IMR-90 (cell line): ENCODE measurements at regions not wholly inside any gene's neighbourhood (a gene's known extent, or its start where the extent isn't known, plus 50 kb on each side); places are given as distances from the start of the nearest gene placed in this dataset.

ENCODE experiments used
- ATAC-seq: fragments of 200-7000 bp; cut with Tn5 transposase; 2 replicates; pipeline ENCODE4 v1.9.1; 2020; ENCODE audit warnings: low read depth, mild to moderate bottlenecking, moderate library complexity
- BruUV-seq: library from RNA; stranded (reverse); fragments of 400-500 nt; replicated peaks from 2 replicates; lab custom pipeline; 2021; lab: Mats Ljungman, UMichigan
- CTCF ChIA-PET: fragments of 300-600 bp; formaldehyde crosslinking; extraction: SDS; loops from one replicate; lab custom pipeline; 2021; ENCODE audit warnings: antibody characterized with exemption; lab: Yijun Ruan, JAX
- POLR2A ChIA-PET: fragments of 300-600 bp; sonication (Branson Sonifier 250); formaldehyde crosslinking; loops from one replicate; lab custom pipeline; 2022; ENCODE audit warnings: antibody characterized with exemption; ENCODE audit not compliant: unreplicated experiment; lab: Charles Lee
- DNase-seq: peaks from one replicate; pipeline ENCODE4 v3.0.0; 2013
- H2AFZ ChIP-seq: replicated peaks from 2 replicates; pipeline ENCODE3; 2013; ENCODE audit warnings: low read length, mild to moderate bottlenecking; ENCODE audit not compliant: poor library complexity
- H2AK5ac ChIP-seq: 2 replicates; pipeline ENCODE4 v1.6.1; 2013; ENCODE audit warnings: low read depth, low read length, inconsistent platforms
- H2AK9ac ChIP-seq: replicated peaks from 2 replicates; pipeline ENCODE3; 2013; ENCODE audit warnings: mild to moderate bottlenecking, low read depth, low read length, moderate library complexity; ENCODE audit not compliant: poor library complexity
- H2BK120ac ChIP-seq: 2 replicates; pipeline ENCODE4 v1.6.1; 2013; ENCODE audit warnings: low read depth, low read length, inconsistent platforms
- H2BK15ac ChIP-seq: 3 replicates; pipeline ENCODE4 v1.6.1; 2013; ENCODE audit warnings: low read depth, low read length, inconsistent platforms
- H2BK20ac ChIP-seq: 2 replicates; pipeline ENCODE4 v1.6.1; 2013; ENCODE audit warnings: low read depth, mild to moderate bottlenecking, inconsistent platforms, low read length, moderate library complexity
- H2BK5ac ChIP-seq: 2 replicates; pipeline ENCODE4 v1.6.1; 2013; ENCODE audit warnings: mild to moderate bottlenecking, low read depth, low read length, inconsistent platforms; ENCODE audit not compliant: poor library complexity, severe bottlenecking
- H3K14ac ChIP-seq: replicated peaks from 2 replicates; pipeline ENCODE4 v1.6.1; 2013; ENCODE audit warnings: low read depth, low read length, inconsistent platforms
- H3K18ac ChIP-seq: 2 replicates; pipeline ENCODE4 v1.6.1; 2013; ENCODE audit warnings: low read depth, low read length, control low read depth
- H3K23ac ChIP-seq: 2 replicates; pipeline ENCODE4 v1.6.1; 2013; ENCODE audit warnings: low read depth, low read length, inconsistent platforms
- H3K27ac ChIP-seq: 2 replicates; pipeline ENCODE4 v1.5.1; 2013; ENCODE audit warnings: mild to moderate bottlenecking, control low read depth, low read length; ENCODE audit not compliant: insufficient read depth
- H3K27me3 ChIP-seq: 2 replicates; pipeline ENCODE4 v1.6.1; 2013; ENCODE audit warnings: low read length; ENCODE audit not compliant: control insufficient read depth, insufficient read depth
- H3K36me3 ChIP-seq: 2 replicates; pipeline ENCODE4 v1.6.1; 2013; ENCODE audit warnings: low read length, mixed read lengths; ENCODE audit not compliant: control insufficient read depth, insufficient read depth
- H3K4ac ChIP-seq: 2 replicates; pipeline ENCODE4 v1.6.1; 2013; ENCODE audit warnings: low read depth, low read length, inconsistent platforms
- H3K4me1 ChIP-seq: 2 replicates; pipeline ENCODE4 v1.6.1; 2013; ENCODE audit warnings: low read length, mixed read lengths; ENCODE audit not compliant: control insufficient read depth, insufficient read depth
- H3K4me2 ChIP-seq: 2 replicates; pipeline ENCODE4 v1.6.1; 2013; ENCODE audit warnings: low read depth, mild to moderate bottlenecking, control low read depth, low read length, moderate library complexity
- H3K4me3 ChIP-seq: 2 replicates; pipeline ENCODE4 v1.5.1; 2013; ENCODE audit warnings: low read depth, mild to moderate bottlenecking, control low read depth, low read length, moderate library complexity; ENCODE audit not compliant: insufficient read depth
- H3K56ac ChIP-seq: 2 replicates; pipeline ENCODE4 v1.6.1; 2013; ENCODE audit warnings: low read length, inconsistent platforms; ENCODE audit not compliant: insufficient read depth; ENCODE audit errors: extremely low read depth
- H3K79me1 ChIP-seq, 2 experiments: 2 replicates each; pipeline ENCODE4 v1.6.1; 2013; ENCODE audit warnings: low read length in 2 of 2, inconsistent platforms in 1 of 2, low read depth in 1 of 2
- H3K9ac ChIP-seq: 2 replicates; pipeline ENCODE4 v1.6.1; 2013; ENCODE audit warnings: low read depth, low read length, control low read depth
- H3K9me1 ChIP-seq: 2 replicates; pipeline ENCODE4 v1.6.1; 2013; ENCODE audit warnings: low read length, inconsistent platforms; ENCODE audit not compliant: insufficient read depth
- H3K9me3 ChIP-seq: 2 replicates; pipeline ENCODE4 v1.6.1; 2013; ENCODE audit warnings: low read length; ENCODE audit not compliant: control insufficient read depth, insufficient read depth
- H4K20me1 ChIP-seq: 2 replicates; pipeline ENCODE4 v1.6.1; 2013; ENCODE audit warnings: low read length, inconsistent platforms; ENCODE audit not compliant: insufficient read depth
- H4K5ac ChIP-seq: 2 replicates; pipeline ENCODE4 v1.6.1; 2013; ENCODE audit warnings: mild to moderate bottlenecking, low read depth, low read length, control low read depth
- H4K8ac ChIP-seq, 2 experiments: 2 replicates each; pipeline ENCODE4 v1.6.1; 2013; ENCODE audit warnings: low read depth in 2 of 2, low read length in 2 of 2, control low read depth in 1 of 2, inconsistent platforms in 1 of 2
- H4K91ac ChIP-seq: 2 replicates; pipeline ENCODE4 v1.6.1; 2013; ENCODE audit warnings: low read depth, low read length, inconsistent platforms; ENCODE audit not compliant: insufficient read depth
- CEBPB ChIP-seq: IDR thresholded peaks from 2 replicates; pipeline ENCODE4 v1.6.1; 2012; ENCODE audit warnings: low read depth, low read length, improper control_type of control experiment
- CHD1 ChIP-seq: IDR thresholded peaks from 2 replicates; pipeline ENCODE4 v1.6.1; 2012; ENCODE audit warnings: low read depth, low read length, improper control_type of control experiment
- CTCF ChIP-seq: conservative IDR thresholded peaks from 2 replicates; pipeline ENCODE4 v1.5.1; 2012; ENCODE audit warnings: mild to moderate bottlenecking, low read depth, low read length, improper control_type of control experiment
- FOS ChIP-seq: fragments of 150-350 bp; IDR thresholded peaks from 2 replicates; pipeline ENCODE4 v1.6.1; 2016; ENCODE audit warnings: low read depth, low read length
- MAFK ChIP-seq: IDR thresholded peaks from 2 replicates; pipeline ENCODE4 v1.6.1; 2012; ENCODE audit warnings: low read depth, low read length, improper control_type of control experiment
- MAZ ChIP-seq: IDR thresholded peaks from 2 replicates; pipeline ENCODE4 v1.6.1; 2012; ENCODE audit warnings: low read depth, mild to moderate bottlenecking, low read length, improper control_type of control experiment, moderate library complexity, borderline replicate concordance
- MXI1 ChIP-seq: IDR thresholded peaks from 2 replicates; pipeline ENCODE4 v1.6.1; 2012; ENCODE audit warnings: low read depth, mild to moderate bottlenecking, low read length, moderate library complexity, borderline replicate concordance
- RAD21 ChIP-seq: IDR thresholded peaks from 2 replicates; pipeline ENCODE4 v1.6.1; 2012; ENCODE audit warnings: low read length, improper control_type of control experiment
- RFX5 ChIP-seq: IDR thresholded peaks from 2 replicates; pipeline ENCODE4 v1.8.0; 2012; ENCODE audit warnings: low read depth, mild to moderate bottlenecking, low read length, moderate library complexity
- WGBS, 2 experiments: methylation state at CpG; one replicate each; pipeline versions ENCODE4 v1.1.5 to v1.1.7; 2013; ENCODE audit warnings: missing lambda C conversion rate in 2 of 2; ENCODE audit not compliant: insufficient read length in 1 of 2; ENCODE audit errors: extremely low coverage in 2 of 2; 5-methylcytosine and 5-hydroxymethylcytosine counted together
- dilution Hi-C: fragments of 300-500 bp; cut with HindIII; formaldehyde crosslinking; loops from one replicate; pipeline ENCODE4 v1.14.3; 2018; ENCODE audit warnings: low sequenced_read_pairs; ENCODE audit not compliant: unreplicated experiment
- in situ Hi-C: fragments of 300-500 bp; cut with MboI; formaldehyde crosslinking; loops from 3 replicates; pipeline ENCODE4 v1.14.3; 2019; ENCODE audit warnings: low sequenced_read_pairs, inconsistent platforms, mixed read lengths
- intact Hi-C: fragments of 100-400 bp; cut with micrococcal nuclease; formaldehyde crosslinking; loops from 2 replicates; pipeline ENCODE4 v1.10.0; 2022

DNA sequence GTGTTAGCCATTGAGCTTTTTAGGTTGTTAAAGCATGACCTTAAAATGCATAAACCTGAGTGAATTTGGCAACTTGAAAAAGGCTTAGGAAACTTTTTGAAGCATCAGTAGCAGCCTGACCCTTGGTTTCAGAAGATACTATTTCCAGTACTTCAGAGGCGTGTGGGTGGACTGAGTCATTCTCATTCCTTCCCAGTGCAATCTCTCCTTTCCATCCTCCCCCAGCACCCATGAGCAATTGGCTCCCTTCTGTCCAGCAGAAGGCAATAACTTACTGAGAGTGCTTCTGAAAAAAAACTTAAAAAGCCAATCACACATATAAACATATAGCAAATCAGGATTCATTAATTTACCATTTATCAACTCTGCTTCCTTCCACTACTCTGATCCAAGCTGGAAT lies 299.3 kb upstream of the STXBP6 start:
- no peak overlapping the region for H3K4ac ChIP-seq
- no peak overlapping the region for H3K9ac ChIP-seq
- H3K9me3 ChIP-seq: peaks cover 8% of the 10 kb centered on the region
- no TSS peak for BruUV-seq
- no peak overlapping the region for H3K18ac ChIP-seq
- TF ChIP-seq RFX5: no peak
- TF ChIP-seq MXI1: no peak
- no peak for TF ChIP-seq FOS
- TF ChIP-seq CEBPB: no peak
- TF ChIP-seq CHD1: no peak
- TF ChIP-seq MAZ: no peak
- no peak for TF ChIP-seq CTCF
- no peak for TF ChIP-seq RAD21
- TF ChIP-seq MAFK: no peak
- no peak overlapping the region for H2AK5ac ChIP-seq
- H2AFZ ChIP-seq: no peak overlapping the region
- no peaks in the 10 kb centered on the region for H3K27me3 ChIP-seq
- no peaks in the 10 kb centered on the region for H4K20me1 ChIP-seq
- intact Hi-C loops: no loop called here
- no peaks in the 10 kb centered on the region for H3K79me1 ChIP-seq
- H4K8ac ChIP-seq: no peak overlapping the region
- WGBS, 2 experiments: no CpG with 5 or more reads among the region's 1 CpG
- dilution Hi-C loops: no loop called here
- no peak overlapping the region for H3K4me3 ChIP-seq
- no peak overlapping the region for H3K14ac ChIP-seq
- H2BK5ac ChIP-seq: no peak overlapping the region
- no peak overlapping the region for H2AK9ac ChIP-seq
- no peaks in the 10 kb centered on the region for H3K9me1 ChIP-seq
- no peaks in the 10 kb centered on the region for H3K36me3 ChIP-seq
- no peak for DNase-seq
- in situ Hi-C loops: no loop called here
- H3K56ac ChIP-seq: no peak overlapping the region
- no peak overlapping the region for H3K23ac ChIP-seq
- H3K4me1 ChIP-seq: no peaks in the 10 kb centered on the region
- no peak overlapping the region for H4K5ac ChIP-seq
- H3K4me2 ChIP-seq: no peak overlapping the region
- H3K27ac ChIP-seq: no peak overlapping the region
- no peak for ATAC-seq
- CTCF ChIA-PET: no interaction called here
- no peak overlapping the region for H2BK15ac ChIP-seq
- POLR2A ChIA-PET: no interaction called here
- no peak overlapping the region for H2BK20ac ChIP-seq
- no peak overlapping the region for H4K91ac ChIP-seq
- no peak overlapping the region for H2BK120ac ChIP-seq
